ENCODE measurements at regions not wholly inside any gene's neighbourhood (a gene's known extent, or its start where the extent isn't known, plus 50 kb on each side); places are given as distances from the start of the nearest gene placed in this dataset.

DNA sequence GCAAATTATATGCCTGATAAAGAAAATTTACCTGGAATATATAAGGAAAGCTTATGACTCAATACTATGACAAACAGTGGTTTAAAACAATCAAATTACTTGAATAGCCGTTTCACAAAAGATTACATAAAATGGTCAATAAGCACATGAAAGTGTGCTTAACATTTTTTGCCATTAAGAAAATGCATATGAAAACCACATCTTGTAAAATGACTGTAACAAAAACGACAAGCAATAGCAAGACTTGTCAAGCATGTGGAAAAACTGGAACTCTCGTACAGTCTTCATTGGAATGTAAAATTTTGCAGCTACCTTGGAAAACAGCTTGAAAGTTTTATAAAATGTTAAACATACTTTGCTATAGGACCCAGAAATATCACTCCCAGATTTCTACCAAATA lies 1110.3 kb downstream of the NAALADL2 start:
- TF ChIP-seq, protein P1, sequence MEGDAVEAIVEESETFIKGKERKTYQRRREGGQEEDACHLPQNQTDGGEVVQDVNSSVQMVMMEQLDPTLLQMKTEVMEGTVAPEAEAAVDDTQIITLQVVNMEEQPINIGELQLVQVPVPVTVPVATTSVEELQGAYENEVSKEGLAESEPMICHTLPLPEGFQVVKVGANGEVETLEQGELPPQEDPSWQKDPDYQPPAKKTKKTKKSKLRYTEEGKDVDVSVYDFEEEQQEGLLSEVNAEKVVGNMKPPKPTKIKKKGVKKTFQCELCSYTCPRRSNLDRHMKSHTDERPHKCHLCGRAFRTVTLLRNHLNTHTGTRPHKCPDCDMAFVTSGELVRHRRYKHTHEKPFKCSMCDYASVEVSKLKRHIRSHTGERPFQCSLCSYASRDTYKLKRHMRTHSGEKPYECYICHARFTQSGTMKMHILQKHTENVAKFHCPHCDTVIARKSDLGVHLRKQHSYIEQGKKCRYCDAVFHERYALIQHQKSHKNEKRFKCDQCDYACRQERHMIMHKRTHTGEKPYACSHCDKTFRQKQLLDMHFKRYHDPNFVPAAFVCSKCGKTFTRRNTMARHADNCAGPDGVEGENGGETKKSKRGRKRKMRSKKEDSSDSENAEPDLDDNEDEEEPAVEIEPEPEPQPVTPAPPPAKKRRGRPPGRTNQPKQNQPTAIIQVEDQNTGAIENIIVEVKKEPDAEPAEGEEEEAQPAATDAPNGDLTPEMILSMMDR (IDR thresholded peaks at IDR 0.05), result no peak
- no peak for TF ChIP-seq EZH2phosphoT487 (IDR thresholded peaks at IDR 0.05; ENCODE audit: borderline replicate concordance, low read depth)
- TF ChIP-seq MXI1 (IDR thresholded peaks at IDR 0.05; ENCODE audit: low read depth, low read length), result no peak
- no peak for TF ChIP-seq TEAD4 (IDR thresholded peaks at IDR 0.05; ENCODE audit: borderline replicate concordance, insufficient read depth)
- no peak for TF ChIP-seq RAD21 (IDR thresholded peaks at IDR 0.05; ENCODE audit: low read length)
- TF ChIP-seq, protein P2, sequence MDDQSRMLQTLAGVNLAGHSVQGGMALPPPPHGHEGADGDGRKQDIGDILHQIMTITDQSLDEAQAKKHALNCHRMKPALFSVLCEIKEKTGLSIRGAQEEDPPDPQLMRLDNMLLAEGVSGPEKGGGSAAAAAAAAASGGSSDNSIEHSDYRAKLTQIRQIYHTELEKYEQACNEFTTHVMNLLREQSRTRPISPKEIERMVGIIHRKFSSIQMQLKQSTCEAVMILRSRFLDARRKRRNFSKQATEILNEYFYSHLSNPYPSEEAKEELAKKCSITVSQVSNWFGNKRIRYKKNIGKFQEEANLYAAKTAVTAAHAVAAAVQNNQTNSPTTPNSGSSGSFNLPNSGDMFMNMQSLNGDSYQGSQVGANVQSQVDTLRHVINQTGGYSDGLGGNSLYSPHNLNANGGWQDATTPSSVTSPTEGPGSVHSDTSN (IDR thresholded peaks at IDR 0.05), result no peak
- TF ChIP-seq POLR2AphosphoS5 (IDR thresholded peaks at IDR 0.05; ENCODE audit: low read depth, low read length), result no peak
- TF ChIP-seq, protein P3, sequence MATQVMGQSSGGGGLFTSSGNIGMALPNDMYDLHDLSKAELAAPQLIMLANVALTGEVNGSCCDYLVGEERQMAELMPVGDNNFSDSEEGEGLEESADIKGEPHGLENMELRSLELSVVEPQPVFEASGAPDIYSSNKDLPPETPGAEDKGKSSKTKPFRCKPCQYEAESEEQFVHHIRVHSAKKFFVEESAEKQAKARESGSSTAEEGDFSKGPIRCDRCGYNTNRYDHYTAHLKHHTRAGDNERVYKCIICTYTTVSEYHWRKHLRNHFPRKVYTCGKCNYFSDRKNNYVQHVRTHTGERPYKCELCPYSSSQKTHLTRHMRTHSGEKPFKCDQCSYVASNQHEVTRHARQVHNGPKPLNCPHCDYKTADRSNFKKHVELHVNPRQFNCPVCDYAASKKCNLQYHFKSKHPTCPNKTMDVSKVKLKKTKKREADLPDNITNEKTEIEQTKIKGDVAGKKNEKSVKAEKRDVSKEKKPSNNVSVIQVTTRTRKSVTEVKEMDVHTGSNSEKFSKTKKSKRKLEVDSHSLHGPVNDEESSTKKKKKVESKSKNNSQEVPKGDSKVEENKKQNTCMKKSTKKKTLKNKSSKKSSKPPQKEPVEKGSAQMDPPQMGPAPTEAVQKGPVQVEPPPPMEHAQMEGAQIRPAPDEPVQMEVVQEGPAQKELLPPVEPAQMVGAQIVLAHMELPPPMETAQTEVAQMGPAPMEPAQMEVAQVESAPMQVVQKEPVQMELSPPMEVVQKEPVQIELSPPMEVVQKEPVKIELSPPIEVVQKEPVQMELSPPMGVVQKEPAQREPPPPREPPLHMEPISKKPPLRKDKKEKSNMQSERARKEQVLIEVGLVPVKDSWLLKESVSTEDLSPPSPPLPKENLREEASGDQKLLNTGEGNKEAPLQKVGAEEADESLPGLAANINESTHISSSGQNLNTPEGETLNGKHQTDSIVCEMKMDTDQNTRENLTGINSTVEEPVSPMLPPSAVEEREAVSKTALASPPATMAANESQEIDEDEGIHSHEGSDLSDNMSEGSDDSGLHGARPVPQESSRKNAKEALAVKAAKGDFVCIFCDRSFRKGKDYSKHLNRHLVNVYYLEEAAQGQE (IDR thresholded peaks at IDR 0.05; ENCODE audit: low read depth, low read length), result no peak
- TF ChIP-seq, protein P4, sequence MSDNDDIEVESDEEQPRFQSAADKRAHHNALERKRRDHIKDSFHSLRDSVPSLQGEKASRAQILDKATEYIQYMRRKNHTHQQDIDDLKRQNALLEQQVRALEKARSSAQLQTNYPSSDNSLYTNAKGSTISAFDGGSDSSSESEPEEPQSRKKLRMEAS (IDR thresholded peaks at IDR 0.05; ENCODE audit: low read depth), result no peak
- no peak for TF ChIP-seq YY1 (IDR thresholded peaks at IDR 0.05; ENCODE audit: low read depth)

Data from SK-N-SH (cell line).